GM18951 (cell line): ENCODE measurements at regions not wholly inside any gene's neighbourhood (a gene's known extent, or its start where the extent isn't known, plus 50 kb on each side); places are given as distances from the start of the nearest gene placed in this dataset.

Experiments
- POLR2A ChIP-seq: IDR thresholded peaks from 4 replicates; pipeline ENCODE4 v1.6.1; 2011; ENCODE audit warnings: mild to moderate bottlenecking; ENCODE audit not compliant: insufficient read length, insufficient read depth; ENCODE audit errors: extremely low read depth
- in situ Hi-C: fragments of 300-500 bp; cut with MboI; formaldehyde crosslinking; loops from one replicate; pipeline ENCODE4 v1.12.0; 2022; ENCODE audit warnings: low sequenced_read_pairs, mixed read lengths, inconsistent platforms; ENCODE audit not compliant: unreplicated experiment

DNA sequence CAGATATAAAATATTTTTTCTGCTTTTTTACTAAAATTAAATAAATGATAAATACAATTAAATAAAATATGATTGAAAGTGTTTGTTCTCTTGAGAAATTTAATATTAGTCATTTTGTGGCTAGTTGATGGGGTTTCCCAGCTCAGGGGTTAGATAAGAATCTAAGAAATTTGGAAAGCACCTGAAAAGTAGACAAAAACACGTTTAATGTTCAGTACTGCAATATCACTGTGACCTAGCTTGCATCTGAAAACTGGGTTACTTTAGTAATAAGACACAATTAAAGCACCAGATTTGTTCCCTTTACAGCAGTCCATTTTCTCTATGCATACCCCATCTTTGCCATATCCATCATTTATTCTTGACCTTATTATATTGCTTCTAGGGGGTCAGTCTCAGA, 1454.8 kb upstream of the SPRY2 start:
- no peak for TF ChIP-seq POLR2A
- in situ Hi-C loops = no loop called here

GRCh38 chr13:81791641-81792040, 1450.7 kb upstream of the SPRY2 start:
- in situ Hi-C loops = no loop called here
- TF ChIP-seq POLR2A = no peak

GRCh38 chr13:81781471-81781870, 1440.5 kb upstream of the SPRY2 start:
- in situ Hi-C loops = no loop called here
- TF ChIP-seq POLR2A = no peak

DNA sequence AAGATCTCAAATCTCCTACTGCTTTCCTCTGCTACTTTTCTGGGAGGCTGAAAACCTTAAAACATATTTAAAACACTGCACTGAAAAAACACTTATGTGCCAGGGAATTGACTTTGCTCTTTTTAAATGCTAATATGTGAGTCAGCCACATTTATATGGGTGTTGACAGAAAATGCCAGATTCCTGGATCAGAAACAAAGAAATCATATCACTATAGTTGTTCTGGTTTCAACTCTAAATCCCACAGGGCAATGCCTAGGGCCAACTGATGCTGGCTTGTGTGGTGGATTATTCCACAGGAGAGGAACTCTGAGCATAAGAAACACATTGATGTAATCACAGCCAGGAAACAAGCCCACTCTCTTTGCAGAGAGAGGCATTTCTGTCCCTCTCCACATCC, 1439.0 kb upstream of the SPRY2 start:
- in situ Hi-C loops = no loop called here
- TF ChIP-seq POLR2A = no peak

- in situ Hi-C loops = no loop called here
Measured at GRCh38 chr13:81778350-81778749, 1437.4 kb upstream of the SPRY2 start.

GRCh38 chr13:81773263-81773662, 1432.3 kb upstream of the SPRY2 start:
- no peak for TF ChIP-seq POLR2A
- in situ Hi-C loops = no loop called here

More at GRCh38 chr13:81778350-81778749, 1437.4 kb upstream of the SPRY2 start:
- no peak for TF ChIP-seq POLR2A

- no peak for TF ChIP-seq POLR2A
- in situ Hi-C loops = no loop called here
Measured at GRCh38 chr13:81771951-81772350, 1431.0 kb upstream of the SPRY2 start.

DNA sequence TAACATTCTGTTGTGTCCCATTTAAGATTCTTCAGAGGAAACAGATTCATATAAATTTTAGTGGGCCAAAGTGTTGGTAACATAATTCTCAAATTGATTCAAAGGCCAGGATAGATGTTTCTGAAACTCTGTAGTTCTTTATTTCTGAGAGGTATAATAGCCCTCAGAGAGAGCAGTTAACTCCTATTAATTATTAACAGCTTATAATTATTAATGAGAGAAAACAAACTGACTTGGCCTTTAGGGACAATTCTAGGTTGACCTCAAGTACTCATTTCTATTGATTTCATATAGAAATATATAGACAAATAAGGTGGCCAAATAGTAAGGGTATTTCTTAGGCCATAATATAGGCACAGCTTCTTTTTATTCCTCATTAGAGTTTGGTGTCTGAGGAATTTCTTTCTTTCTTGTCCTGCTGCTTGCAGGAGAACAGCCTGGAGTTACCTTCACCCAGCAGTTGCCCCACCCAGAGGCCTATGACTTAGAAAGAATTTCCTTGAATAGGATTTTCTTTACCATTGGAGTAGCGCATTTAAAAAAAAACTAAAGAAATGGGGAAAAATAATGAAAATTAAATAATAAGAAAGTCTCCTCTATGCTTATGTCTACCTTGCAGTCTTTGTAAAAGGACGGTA, 1430.1 kb upstream of the SPRY2 start:
- in situ Hi-C loops = no loop called here

GRCh38 chr13:81762449-81762848, 1421.5 kb upstream of the SPRY2 start:
- no peak for TF ChIP-seq POLR2A
- in situ Hi-C loops = no loop called here

More for the DNA sequence above, 1430.1 kb upstream of the SPRY2 start:
- TF ChIP-seq POLR2A = no peak

DNA sequence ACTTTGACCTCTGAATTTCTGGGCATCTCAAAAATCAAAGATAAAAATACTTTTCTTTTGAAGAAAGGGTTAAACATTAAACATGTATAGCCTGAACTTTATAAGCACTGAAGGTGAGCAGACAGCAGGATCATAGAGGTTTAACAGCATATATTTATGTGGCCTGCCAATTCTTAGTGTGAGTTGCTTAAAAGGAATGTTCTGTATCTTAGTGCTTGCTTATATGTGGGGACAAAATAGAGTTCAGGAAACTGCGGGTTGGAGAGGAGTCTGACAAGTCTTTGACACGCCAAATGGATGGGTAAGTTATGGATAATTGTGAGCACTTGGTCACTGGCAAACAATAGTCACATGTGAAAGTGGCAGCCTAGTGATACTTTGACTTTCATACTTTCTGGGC, 1419.4 kb upstream of the SPRY2 start:
- in situ Hi-C loops = no loop called here
- TF ChIP-seq POLR2A = no peak

GRCh38 chr13:81757348-81757970, 1416.5 kb upstream of the SPRY2 start:
- in situ Hi-C loops = no loop called here
- TF ChIP-seq POLR2A = no peak

DNA sequence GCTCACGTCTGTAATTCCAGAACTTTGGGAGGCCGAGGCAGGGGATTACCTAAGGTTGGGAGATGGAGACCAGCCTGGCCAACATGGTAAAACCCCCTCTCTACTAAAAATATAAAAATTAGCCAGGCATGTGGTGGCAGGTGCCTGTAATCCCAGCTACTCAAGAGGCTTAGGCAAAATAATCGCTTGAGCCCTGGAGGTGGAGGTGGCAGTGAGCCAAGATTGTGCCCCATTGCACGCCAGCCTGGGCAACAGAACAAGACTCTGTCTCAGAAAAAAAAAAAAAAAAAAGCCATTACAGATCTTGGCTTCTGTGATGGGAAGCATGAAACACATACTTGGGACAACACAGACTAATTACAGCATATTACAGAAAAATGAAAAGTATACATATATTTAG, 1404.5 kb upstream of the SPRY2 start:
- no peak for TF ChIP-seq POLR2A
- in situ Hi-C loops = no loop called here

DNA sequence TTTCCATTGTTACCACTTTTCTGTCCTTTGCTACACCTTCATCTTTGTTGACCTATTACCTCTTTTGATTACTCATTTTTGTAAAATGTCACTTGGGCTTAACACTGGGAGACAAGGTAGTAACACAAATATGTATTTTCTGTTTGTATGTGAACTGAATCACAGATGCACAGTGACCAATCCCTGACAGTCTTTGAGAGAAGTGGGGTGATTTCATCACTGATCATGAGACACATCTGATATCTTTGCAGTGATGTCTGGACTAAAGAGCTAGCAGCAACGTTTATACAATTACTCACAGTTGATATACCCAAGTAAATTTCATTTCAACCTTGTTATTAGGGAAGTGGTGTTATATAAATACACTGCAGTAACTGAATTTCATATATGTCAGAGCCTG, 1397.4 kb upstream of the SPRY2 start:
- no peak for TF ChIP-seq POLR2A

GRCh38 chr13:81726037-81726726, 1385.3 kb upstream of the SPRY2 start:
- in situ Hi-C loops = no loop called here
- no peak for TF ChIP-seq POLR2A

More for the DNA sequence above, 1397.4 kb upstream of the SPRY2 start:
- in situ Hi-C loops = no loop called here
